GM12878 (cell line): ENCODE measurements at regions not wholly inside any gene's neighbourhood (a gene's known extent, or its start where the extent isn't known, plus 50 kb on each side); places are given as distances from the start of the nearest gene placed in this dataset.

Source experiments
- BHLHE40 ChIP-seq, 2 experiments: fragments of 450-650 bp in 1 of 2; IDR thresholded peaks; 2 replicates each; pipeline ENCODE4 v1.6.1; 2011 to 2017; ENCODE audit warnings: low read depth in 2 of 2, borderline replicate concordance in 1 of 2, improper control_type of control experiment in 1 of 2, low read length in 1 of 2, mild to moderate bottlenecking in 1 of 2
- EP300 ChIP-seq, 2 experiments: fragments of 150-350 bp in 1 of 2; IDR thresholded peaks; 2 replicates each; pipeline ENCODE4 v1.6.1; 2011 to 2012; ENCODE audit warnings: low read depth in 2 of 2, low read length in 2 of 2, borderline replicate concordance in 1 of 2, improper control_type of control experiment in 1 of 2, inconsistent platforms in 1 of 2; ENCODE audit not compliant: control insufficient read depth in 1 of 2
- GABPA ChIP-seq: IDR thresholded peaks from 2 replicates; pipeline ENCODE4 v1.6.1; 2014; ENCODE audit warnings: antibody characterized with exemption, low read depth, mild to moderate bottlenecking, inconsistent platforms
- IRF3 ChIP-seq: fragments of 450-650 bp; IDR thresholded peaks from 2 replicates; pipeline ENCODE4 v1.6.1; 2014; ENCODE audit warnings: mild to moderate bottlenecking
- JUND ChIP-seq: IDR thresholded peaks from 2 replicates; pipeline ENCODE4 v1.6.1; 2012; ENCODE audit warnings: low read depth, mild to moderate bottlenecking, low read length, improper control_type of control experiment, moderate library complexity
- NRF1 ChIP-seq: conservative IDR thresholded peaks from 2 replicates; pipeline ENCODE4 v1.6.1; 2011; ENCODE audit warnings: mild to moderate bottlenecking, low read depth, low read length, improper control_type of control experiment
- RBBP5 ChIP-seq: fragments of 200-600 bp; sonication (generic); conservative IDR thresholded peaks from 2 replicates; pipeline ENCODE4 v1.6.1; 2016
- RFX5 ChIP-seq: IDR thresholded peaks from 2 replicates; pipeline ENCODE4 v1.6.1; 2011; ENCODE audit warnings: low read depth, low read length, improper control_type of control experiment
- TF ChIP-seq, protein P1 (sequence below): fragments of 450-650 bp; IDR thresholded peaks from 2 replicates; pipeline ENCODE4 v1.6.1; 2017; ENCODE audit warnings: low read depth, mild to moderate bottlenecking, moderate library complexity
- TF ChIP-seq, protein P2 (sequence below): fragments of 450-650 bp; IDR thresholded peaks from 2 replicates; pipeline ENCODE4 v1.6.1; 2017; ENCODE audit warnings: mild to moderate bottlenecking

DNA sequence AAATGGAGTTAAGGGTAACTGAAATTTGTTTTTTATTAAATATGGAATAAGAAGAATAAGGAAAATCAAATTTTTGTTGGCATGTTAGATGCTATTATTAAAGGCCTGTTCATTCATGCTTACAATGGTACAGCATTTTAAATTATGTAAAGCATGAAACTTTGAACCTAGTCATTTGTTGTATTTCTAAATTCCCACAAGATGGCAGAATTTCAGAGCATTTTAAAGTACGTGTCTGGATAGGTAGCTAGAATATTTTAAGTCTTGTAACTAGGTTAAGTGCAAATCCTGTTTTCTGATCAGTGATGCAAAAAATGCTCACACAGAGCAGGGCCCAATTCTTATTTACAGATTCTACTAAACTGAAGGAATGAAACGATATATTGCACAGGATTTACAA is 585.6 kb upstream of the MIS18BP1 start:
- TF ChIP-seq BHLHE40 (IDR thresholded peaks at IDR 0.05; ENCODE audit: borderline replicate concordance in 1 of 2, low read depth in 2 of 2, low read length in 1 of 2) (no peak), GABPA (no peak), RBBP5 (no peak), EP300 (IDR thresholded peaks at IDR 0.05; ENCODE audit: borderline replicate concordance in 1 of 2, control insufficient read depth in 1 of 2, low read depth in 2 of 2, low read length in 2 of 2) (no peak), NRF1 (no peak), RFX5 (no peak), IRF3 (no peak), JUND (no peak)
- TF ChIP-seq, protein P1, sequence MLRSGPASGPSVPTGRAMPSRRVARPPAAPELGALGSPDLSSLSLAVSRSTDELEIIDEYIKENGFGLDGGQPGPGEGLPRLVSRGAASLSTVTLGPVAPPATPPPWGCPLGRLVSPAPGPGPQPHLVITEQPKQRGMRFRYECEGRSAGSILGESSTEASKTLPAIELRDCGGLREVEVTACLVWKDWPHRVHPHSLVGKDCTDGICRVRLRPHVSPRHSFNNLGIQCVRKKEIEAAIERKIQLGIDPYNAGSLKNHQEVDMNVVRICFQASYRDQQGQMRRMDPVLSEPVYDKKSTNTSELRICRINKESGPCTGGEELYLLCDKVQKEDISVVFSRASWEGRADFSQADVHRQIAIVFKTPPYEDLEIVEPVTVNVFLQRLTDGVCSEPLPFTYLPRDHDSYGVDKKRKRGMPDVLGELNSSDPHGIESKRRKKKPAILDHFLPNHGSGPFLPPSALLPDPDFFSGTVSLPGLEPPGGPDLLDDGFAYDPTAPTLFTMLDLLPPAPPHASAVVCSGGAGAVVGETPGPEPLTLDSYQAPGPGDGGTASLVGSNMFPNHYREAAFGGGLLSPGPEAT = no peak
- TF ChIP-seq, protein P2, sequence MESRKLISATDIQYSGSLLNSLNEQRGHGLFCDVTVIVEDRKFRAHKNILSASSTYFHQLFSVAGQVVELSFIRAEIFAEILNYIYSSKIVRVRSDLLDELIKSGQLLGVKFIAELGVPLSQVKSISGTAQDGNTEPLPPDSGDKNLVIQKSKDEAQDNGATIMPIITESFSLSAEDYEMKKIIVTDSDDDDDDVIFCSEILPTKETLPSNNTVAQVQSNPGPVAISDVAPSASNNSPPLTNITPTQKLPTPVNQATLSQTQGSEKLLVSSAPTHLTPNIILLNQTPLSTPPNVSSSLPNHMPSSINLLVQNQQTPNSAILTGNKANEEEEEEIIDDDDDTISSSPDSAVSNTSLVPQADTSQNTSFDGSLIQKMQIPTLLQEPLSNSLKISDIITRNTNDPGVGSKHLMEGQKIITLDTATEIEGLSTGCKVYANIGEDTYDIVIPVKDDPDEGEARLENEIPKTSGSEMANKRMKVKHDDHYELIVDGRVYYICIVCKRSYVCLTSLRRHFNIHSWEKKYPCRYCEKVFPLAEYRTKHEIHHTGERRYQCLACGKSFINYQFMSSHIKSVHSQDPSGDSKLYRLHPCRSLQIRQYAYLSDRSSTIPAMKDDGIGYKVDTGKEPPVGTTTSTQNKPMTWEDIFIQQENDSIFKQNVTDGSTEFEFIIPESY = no peak
